GM18508 (cell line): ENCODE measurements at regions not wholly inside any gene's neighbourhood (a gene's known extent, or its start where the extent isn't known, plus 50 kb on each side); places are given as distances from the start of the nearest gene placed in this dataset.

ENCODE experiments used
- ATAC-seq: cut with Tn5 transposase; IDR thresholded peaks from one replicate; pipeline ENCODE4 v1.9.1; 2021; ENCODE audit warnings: moderate number of reproducible peaks; ENCODE audit not compliant: insufficient read depth, unreplicated experiment

- no peak for ATAC-seq
These were observed 263.1 kb upstream of the FN1 start for GRCh38 chr2:215699018-215699417.

- ATAC-seq, result no peak
These were observed 262.7 kb upstream of the FN1 start for GRCh38 chr2:215698566-215698965.

- ATAC-seq, result no peak
These were observed 261.6 kb upstream of the FN1 start for GRCh38 chr2:215697496-215697895.

GRCh38 chr2:215697003-215697402 lies 261.1 kb upstream of the FN1 start:
- ATAC-seq, result no peak

GRCh38 chr2:215695861-215696260 lies 260.0 kb upstream of the FN1 start:
- no peak for ATAC-seq

GRCh38 chr2:215693999-215694580 lies 258.2 kb upstream of the FN1 start:
- no peak for ATAC-seq

GRCh38 chr2:215693193-215693998 lies 257.5 kb upstream of the FN1 start:
- no peak for ATAC-seq

GRCh38 chr2:215692387-215693079 lies 256.7 kb upstream of the FN1 start:
- no peak for ATAC-seq

GRCh38 chr2:215691346-215691745 lies 255.5 kb upstream of the FN1 start:
- ATAC-seq, result no peak

GRCh38 chr2:215687149-215688031 lies 251.5 kb upstream of the FN1 start:
- ATAC-seq, result no peak

GRCh38 chr2:215685238-215685990 lies 249.5 kb upstream of the FN1 start:
- ATAC-seq, result no peak

- ATAC-seq, result no peak
These were observed 248.8 kb upstream of the FN1 start for GRCh38 chr2:215684448-215685237.

- no peak for ATAC-seq
These were observed 247.4 kb upstream of the FN1 start for GRCh38 chr2:215683295-215683694.

- no peak for ATAC-seq
These were observed 246.1 kb upstream of the FN1 start for GRCh38 chr2:215681799-215682596.

- ATAC-seq, result no peak
These were observed 245.0 kb upstream of the FN1 start for GRCh38 chr2:215680605-215681598.

GRCh38 chr2:215678094-215678493 lies 242.2 kb upstream of the FN1 start:
- ATAC-seq, result no peak

- no peak for ATAC-seq
These were observed 241.6 kb upstream of the FN1 start for GRCh38 chr2:215677481-215677880.
